ENCODE measurements at regions not wholly inside any gene's neighbourhood (a gene's known extent, or its start where the extent isn't known, plus 50 kb on each side); places are given as distances from the start of the nearest gene placed in this dataset.

GRCh38 chr1:106290805-106291501, 765.5 kb upstream of the PRMT6 start:
- H2AFZ ChIP-seq (ENCODE audit: low read depth, low read length) = no peak overlapping the region
- H3K36me3 ChIP-seq (ENCODE audit: insufficient read depth, low read length) = no peaks in the 10 kb centered on the region
- H3K9me3 ChIP-seq (ENCODE audit: insufficient read depth, low read length, severe bottlenecking) = no peaks in the 10 kb centered on the region
- H3K4me1 ChIP-seq (ENCODE audit: insufficient read depth, low read length) = no peaks in the 10 kb centered on the region
- no peak overlapping the region for H3K4me2 ChIP-seq (ENCODE audit: insufficient read depth, low read length)
- ATAC-seq (ENCODE audit: insufficient read depth, low read depth) = no peak
- TF ChIP-seq, protein P1, sequence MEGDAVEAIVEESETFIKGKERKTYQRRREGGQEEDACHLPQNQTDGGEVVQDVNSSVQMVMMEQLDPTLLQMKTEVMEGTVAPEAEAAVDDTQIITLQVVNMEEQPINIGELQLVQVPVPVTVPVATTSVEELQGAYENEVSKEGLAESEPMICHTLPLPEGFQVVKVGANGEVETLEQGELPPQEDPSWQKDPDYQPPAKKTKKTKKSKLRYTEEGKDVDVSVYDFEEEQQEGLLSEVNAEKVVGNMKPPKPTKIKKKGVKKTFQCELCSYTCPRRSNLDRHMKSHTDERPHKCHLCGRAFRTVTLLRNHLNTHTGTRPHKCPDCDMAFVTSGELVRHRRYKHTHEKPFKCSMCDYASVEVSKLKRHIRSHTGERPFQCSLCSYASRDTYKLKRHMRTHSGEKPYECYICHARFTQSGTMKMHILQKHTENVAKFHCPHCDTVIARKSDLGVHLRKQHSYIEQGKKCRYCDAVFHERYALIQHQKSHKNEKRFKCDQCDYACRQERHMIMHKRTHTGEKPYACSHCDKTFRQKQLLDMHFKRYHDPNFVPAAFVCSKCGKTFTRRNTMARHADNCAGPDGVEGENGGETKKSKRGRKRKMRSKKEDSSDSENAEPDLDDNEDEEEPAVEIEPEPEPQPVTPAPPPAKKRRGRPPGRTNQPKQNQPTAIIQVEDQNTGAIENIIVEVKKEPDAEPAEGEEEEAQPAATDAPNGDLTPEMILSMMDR (IDR thresholded peaks at IDR 0.05; ENCODE audit: borderline replicate concordance, extremely low read depth, low read length, poor library complexity, severe bottlenecking) = no peak
- no peak for TF ChIP-seq EZH2 (IDR thresholded peaks at IDR 0.05; ENCODE audit: borderline replicate concordance, low read depth, low read length, severe bottlenecking)
- no peaks in the 10 kb centered on the region for H3K79me2 ChIP-seq (ENCODE audit: insufficient read depth, low read length)
- no peaks in the 10 kb centered on the region for H3K27me3 ChIP-seq (ENCODE audit: insufficient read depth, low read length, poor library complexity)
- H4K20me1 ChIP-seq (ENCODE audit: insufficient read depth, low read length) = no peaks in the 10 kb centered on the region
- H3K4me3 ChIP-seq (ENCODE audit: low read depth in 1 of 2, low read length in 2 of 2) = no peak overlapping the region
- no peak overlapping the region for H3K27ac ChIP-seq (ENCODE audit: low read length)
- H3K9ac ChIP-seq (ENCODE audit: low read depth, low read length) = no peak overlapping the region
- no peak for DNase-seq

DNA sequence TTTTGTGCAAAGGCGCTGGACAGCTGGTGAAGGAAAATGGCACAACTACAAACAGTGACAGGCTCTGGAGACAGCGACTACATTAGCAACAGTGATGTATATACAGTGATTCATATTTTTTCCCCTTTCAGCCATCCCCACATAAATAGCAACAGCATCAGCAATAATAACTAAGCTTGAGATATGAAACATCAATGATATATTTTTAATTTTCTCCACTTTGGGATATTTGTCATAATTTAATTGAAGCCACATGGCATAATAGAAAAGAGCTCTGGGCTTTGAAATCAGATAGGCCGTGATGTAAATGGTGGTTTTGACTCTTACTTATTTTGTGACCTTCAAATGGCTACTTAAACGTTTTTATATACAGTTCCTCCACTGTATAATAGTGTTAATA, 764.3 kb upstream of the PRMT6 start:
- H3K4me1 ChIP-seq (ENCODE audit: insufficient read depth, low read length) = no peaks in the 10 kb centered on the region
- H4K20me1 ChIP-seq (ENCODE audit: insufficient read depth, low read length) = no peaks in the 10 kb centered on the region
- H3K4me2 ChIP-seq (ENCODE audit: insufficient read depth, low read length) = no peak overlapping the region
- DNase-seq = no peak
- H3K4me3 ChIP-seq (ENCODE audit: low read depth in 1 of 2, low read length in 2 of 2) = no peak overlapping the region
- H3K79me2 ChIP-seq (ENCODE audit: insufficient read depth, low read length) = no peaks in the 10 kb centered on the region
- no peak for ATAC-seq (ENCODE audit: insufficient read depth, low read depth)
- no peaks in the 10 kb centered on the region for H3K36me3 ChIP-seq (ENCODE audit: insufficient read depth, low read length)
- no peaks in the 10 kb centered on the region for H3K27me3 ChIP-seq (ENCODE audit: insufficient read depth, low read length, poor library complexity)
- TF ChIP-seq EZH2 (IDR thresholded peaks at IDR 0.05; ENCODE audit: borderline replicate concordance, low read depth, low read length, severe bottlenecking) = no peak
- TF ChIP-seq, protein P1 (IDR thresholded peaks at IDR 0.05; ENCODE audit: borderline replicate concordance, extremely low read depth, low read length, poor library complexity, severe bottlenecking) = no peak
- H3K27ac ChIP-seq (ENCODE audit: low read length) = no peak overlapping the region
- H3K9ac ChIP-seq (ENCODE audit: low read depth, low read length) = no peak overlapping the region
- H3K9me3 ChIP-seq (ENCODE audit: insufficient read depth, low read length, severe bottlenecking) = no peaks in the 10 kb centered on the region
- H2AFZ ChIP-seq (ENCODE audit: low read depth, low read length) = no peak overlapping the region

DNA sequence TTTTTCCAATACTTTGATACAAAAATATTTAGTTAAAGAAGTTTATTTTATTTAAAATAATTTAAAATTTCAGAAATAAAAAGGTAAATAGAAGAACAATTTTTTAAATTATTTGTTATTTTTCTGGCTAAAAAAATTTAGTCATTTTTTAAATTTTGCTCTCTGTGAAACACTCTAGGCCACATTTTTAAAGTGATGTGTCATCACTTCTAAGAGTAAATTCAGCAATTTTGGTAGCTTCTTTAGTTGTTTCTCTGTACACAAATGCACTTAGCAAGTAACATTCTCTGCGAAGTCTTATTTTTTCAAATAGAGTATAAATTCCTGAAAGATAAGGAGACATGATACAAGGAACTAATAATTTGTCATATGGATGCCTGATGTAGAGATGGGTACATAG, 760.0 kb upstream of the PRMT6 start:
- no peak overlapping the region for H3K4me2 ChIP-seq (ENCODE audit: insufficient read depth, low read length)
- no peaks in the 10 kb centered on the region for H3K27me3 ChIP-seq (ENCODE audit: insufficient read depth, low read length, poor library complexity)
- H2AFZ ChIP-seq (ENCODE audit: low read depth, low read length) = no peak overlapping the region
- H3K27ac ChIP-seq (ENCODE audit: low read length) = no peak overlapping the region
- H3K79me2 ChIP-seq (ENCODE audit: insufficient read depth, low read length) = no peaks in the 10 kb centered on the region
- no peak for DNase-seq
- no peak overlapping the region for H3K9ac ChIP-seq (ENCODE audit: low read depth, low read length)
- H4K20me1 ChIP-seq (ENCODE audit: insufficient read depth, low read length) = no peaks in the 10 kb centered on the region
- H3K4me3 ChIP-seq (ENCODE audit: low read depth in 1 of 2, low read length in 2 of 2) = no peak overlapping the region
- no peaks in the 10 kb centered on the region for H3K36me3 ChIP-seq (ENCODE audit: insufficient read depth, low read length)
- H3K4me1 ChIP-seq (ENCODE audit: insufficient read depth, low read length) = no peaks in the 10 kb centered on the region
- no peak for ATAC-seq (ENCODE audit: insufficient read depth, low read depth)
- no peaks in the 10 kb centered on the region for H3K9me3 ChIP-seq (ENCODE audit: insufficient read depth, low read length, severe bottlenecking)
- TF ChIP-seq, protein P1 (IDR thresholded peaks at IDR 0.05; ENCODE audit: borderline replicate concordance, extremely low read depth, low read length, poor library complexity, severe bottlenecking) = no peak
- TF ChIP-seq EZH2 (IDR thresholded peaks at IDR 0.05; ENCODE audit: borderline replicate concordance, low read depth, low read length, severe bottlenecking) = no peak
